Right lobe of liver (tissue), 6 donors: ENCODE measurements at regions not wholly inside any gene's neighbourhood (a gene's known extent, or its start where the extent isn't known, plus 50 kb on each side); places are given as distances from the start of the nearest gene placed in this dataset.
A peak's percentile ranks its signal among the peaks of the same experiment; 100 is the strongest.
"Not testable (repeated sequence)": the region's sequence is repeated elsewhere in the genome, so short reads cannot be mapped to it uniquely, and the experiment has no call there.

ENCODE experiments used
- ATAC-seq, 4 donors: fragments of 200-7000 bp; cut with Tn5 transposase; one replicate each; pipeline ENCODE4 v1.9.1; 2020; ENCODE audit warnings: mild to moderate bottlenecking in 4 of 4, moderate library complexity in 4 of 4
- DNase-seq, 3 donors: peaks; one replicate each; pipeline ENCODE4 v3.0.0-alpha.2; 2020
- H3K27ac ChIP-seq, 3 donors: fragments of 200-600 bp; one replicate each; pipeline ENCODE4 v1.8.0; 2022
- H3K27me3 ChIP-seq, 2 donors: fragments of 200-600 bp; one replicate each; pipeline ENCODE4 v1.8.0; 2022
- H3K36me3 ChIP-seq, 4 donors: fragments of 200-600 bp; sonication (generic) in 1 of 4; one replicate each; pipeline versions ENCODE4 v1.5.1 to v1.8.0; 2017 to 2022; ENCODE audit warnings: control low read depth in 1 of 4
- H3K4me1 ChIP-seq, 4 donors: fragments of 200-600 bp; sonication (generic) in 1 of 4; one replicate each; pipeline versions ENCODE4 v1.5.1 to v1.8.0; 2017 to 2022; ENCODE audit warnings: control low read depth in 1 of 4
- H3K4me3 ChIP-seq, 3 donors: fragments of 200-600 bp; one replicate each; pipeline ENCODE4 v1.8.0; 2022
- H3K9me3 ChIP-seq, 4 donors: fragments of 200-600 bp; sonication (generic) in 1 of 4; one replicate each; pipeline versions ENCODE4 v1.5.1 to v1.8.0; 2017 to 2022; ENCODE audit warnings: control low read depth in 1 of 4
- POLR2A ChIP-seq: fragments of 450-650 bp; IDR thresholded peaks from one replicate; pipeline ENCODE4 v1.6.1; 2017; ENCODE audit warnings: antibody characterized with exemption, mild to moderate bottlenecking
- WGBS: methylation state at CpG from one replicate; pipeline ENCODE4 v1.1.6; 2018; ENCODE audit warnings: low coverage, low lambda C conversion rate; ENCODE audit not compliant: insufficient coverage; ENCODE audit errors: missing lambda C conversion rate; 5-methylcytosine and 5-hydroxymethylcytosine counted together
- intact Hi-C, 2 donors: fragments of 100-400 bp; cut with DNase I; formaldehyde crosslinking; loops; one replicate each; pipeline versions ENCODE4 v1.11.2 to v1.14.1; 2022
- TF ChIP-seq, protein P1 (sequence below), 4 donors: fragments of 200-600 bp in 3 of 4; fragments of 450-650 bp in 1 of 4; IDR thresholded peaks; one replicate each; pipeline versions ENCODE4 v1.5.1 to v1.8.0; 2016 to 2022; ENCODE audit warnings: antibody characterized with exemption in 4 of 4, mild to moderate bottlenecking in 2 of 4
- donor health status: DM: no; HTN: yes; CAD: no.
- donor health status: DM: no; HTN: no; CAD: no.
- donor health status: DM: no; HTN: no; CAD: no.
- donor health status: DM: no; HTN: yes; CAD: no.
- donor health status: DM: no; HTN: yes; CAD: no.

DNA sequence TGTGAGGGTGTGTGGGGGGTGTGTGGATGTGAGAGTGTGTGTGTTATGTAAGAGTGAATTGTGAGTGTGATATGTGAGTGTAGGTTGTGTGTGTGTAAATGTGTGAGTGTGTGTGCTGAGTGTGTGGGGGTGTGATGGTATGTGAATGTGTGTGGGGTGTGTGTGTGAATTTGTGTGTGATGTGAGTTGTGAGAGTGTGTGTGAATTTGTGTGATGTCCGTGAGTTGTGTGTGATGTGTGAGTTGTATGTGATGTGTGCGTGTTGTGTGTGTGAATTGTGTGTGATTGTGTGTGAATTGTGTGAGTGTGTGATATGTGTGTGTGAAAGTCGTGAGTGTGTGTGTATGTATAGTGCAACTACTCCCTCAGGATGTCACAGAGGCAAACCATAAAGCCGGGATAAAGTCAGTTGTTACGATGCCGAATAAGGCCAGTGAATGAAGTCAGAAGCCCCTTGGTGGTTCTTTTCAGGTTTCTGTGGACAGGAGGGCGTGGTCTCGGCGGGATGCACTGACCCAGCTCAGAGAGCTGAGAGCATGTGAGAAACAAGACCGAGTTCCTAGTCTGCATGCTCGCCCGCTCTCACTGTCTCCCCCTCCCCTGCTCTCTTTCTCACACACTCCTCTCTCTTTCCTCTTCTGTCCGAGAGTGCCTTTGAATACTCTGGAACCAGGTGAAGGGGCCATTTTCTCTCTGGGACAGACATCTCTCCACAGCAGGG is 71.8 kb upstream of the MAX start:
- no peak overlapping the region for H3K27ac ChIP-seq
- no peak for DNase-seq
- no peaks in the 10 kb centered on the region for H3K36me3 ChIP-seq
- TF ChIP-seq, protein P1, sequence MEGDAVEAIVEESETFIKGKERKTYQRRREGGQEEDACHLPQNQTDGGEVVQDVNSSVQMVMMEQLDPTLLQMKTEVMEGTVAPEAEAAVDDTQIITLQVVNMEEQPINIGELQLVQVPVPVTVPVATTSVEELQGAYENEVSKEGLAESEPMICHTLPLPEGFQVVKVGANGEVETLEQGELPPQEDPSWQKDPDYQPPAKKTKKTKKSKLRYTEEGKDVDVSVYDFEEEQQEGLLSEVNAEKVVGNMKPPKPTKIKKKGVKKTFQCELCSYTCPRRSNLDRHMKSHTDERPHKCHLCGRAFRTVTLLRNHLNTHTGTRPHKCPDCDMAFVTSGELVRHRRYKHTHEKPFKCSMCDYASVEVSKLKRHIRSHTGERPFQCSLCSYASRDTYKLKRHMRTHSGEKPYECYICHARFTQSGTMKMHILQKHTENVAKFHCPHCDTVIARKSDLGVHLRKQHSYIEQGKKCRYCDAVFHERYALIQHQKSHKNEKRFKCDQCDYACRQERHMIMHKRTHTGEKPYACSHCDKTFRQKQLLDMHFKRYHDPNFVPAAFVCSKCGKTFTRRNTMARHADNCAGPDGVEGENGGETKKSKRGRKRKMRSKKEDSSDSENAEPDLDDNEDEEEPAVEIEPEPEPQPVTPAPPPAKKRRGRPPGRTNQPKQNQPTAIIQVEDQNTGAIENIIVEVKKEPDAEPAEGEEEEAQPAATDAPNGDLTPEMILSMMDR (IDR thresholded peaks at IDR 0.05) = no peak
- no peak for TF ChIP-seq POLR2A
- H3K9me3 ChIP-seq = no peaks in the 10 kb centered on the region
- ATAC-seq = no peak
- H3K4me3 ChIP-seq = no peak overlapping the region
- peaks cover 0 to 4% of the 10 kb centered on the region in 2 donors for H3K27me3 ChIP-seq
- H3K4me1 ChIP-seq = no peaks in the 10 kb centered on the region
- intact Hi-C loops = no loop called here
- 65% methylated on average over 7 of the region's 13 CpGs for WGBS

DNA sequence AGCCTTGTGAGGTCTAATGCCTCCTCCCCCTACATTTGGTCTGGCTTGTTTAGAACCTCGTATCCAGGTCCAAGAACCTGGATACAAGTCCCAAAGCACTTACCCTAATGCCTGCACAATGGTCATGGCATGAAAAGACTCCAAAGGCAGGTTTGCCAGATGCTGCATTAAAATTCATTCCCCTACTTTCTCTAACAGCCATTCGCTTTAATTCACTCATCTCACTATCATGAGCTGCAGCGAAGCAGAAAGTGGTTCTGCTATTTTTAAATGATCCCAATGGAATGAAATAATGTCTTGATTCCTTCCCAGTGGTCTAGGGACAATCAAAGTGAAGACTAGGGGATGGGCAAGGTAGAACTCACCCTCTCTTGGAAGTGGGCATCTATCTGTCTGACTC is 72.5 kb upstream of the MAX start:
- intact Hi-C loops = no loop called here
- peaks cover 0 to 4% of the 10 kb centered on the region in 2 donors for H3K27me3 ChIP-seq
- H3K4me1 ChIP-seq = no peaks in the 10 kb centered on the region
- no peak overlapping the region for H3K27ac ChIP-seq
- ATAC-seq (no peak), DNase-seq (no peak)
- WGBS = 73% methylated on average over 3 of the region's 3 CpGs
- no peak for TF ChIP-seq POLR2A
- TF ChIP-seq, protein P1 (IDR thresholded peaks at IDR 0.05) = no peak
- H3K36me3 ChIP-seq = no peaks in the 10 kb centered on the region
- no peak overlapping the region for H3K4me3 ChIP-seq
- no peaks in the 10 kb centered on the region for H3K9me3 ChIP-seq

DNA sequence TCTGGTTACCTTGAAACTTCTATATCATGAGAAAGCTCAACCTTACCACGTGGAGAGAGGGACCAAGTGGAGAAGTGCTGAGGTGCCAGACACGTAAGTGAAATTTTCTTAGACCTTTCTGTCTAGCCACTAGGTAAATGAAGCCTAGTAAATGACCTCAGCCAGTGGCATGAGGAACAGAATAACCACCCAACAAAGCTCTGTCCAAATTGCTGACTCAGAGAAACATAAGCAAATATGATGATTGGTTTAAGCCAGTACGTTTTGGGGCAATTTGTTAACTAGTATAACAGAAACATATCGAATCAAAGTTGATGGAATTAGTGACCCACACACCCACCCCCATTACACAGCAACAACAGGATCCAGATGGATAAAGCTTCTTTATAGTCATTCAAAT is 75.2 kb upstream of the MAX start:
- intact Hi-C loops = no loop called here
- DNase-seq (no peak), ATAC-seq (no peak)
- Histone ChIP-seq H3K36me3 (no peaks in the 10 kb centered on the region), H3K9me3 (peaks cover 0 to 4% (median 0%) of the 10 kb centered on the region in 4 donors), H3K4me3 (no peak overlapping the region), H3K27ac (no peak overlapping the region), H3K27me3 (no peaks in the 10 kb centered on the region), H3K4me1 (no peaks in the 10 kb centered on the region)
- TF ChIP-seq POLR2A = no peak
- TF ChIP-seq, protein P1 (IDR thresholded peaks at IDR 0.05) = no peak
- WGBS = 46% methylated on average over 4 of the region's 4 CpGs

DNA sequence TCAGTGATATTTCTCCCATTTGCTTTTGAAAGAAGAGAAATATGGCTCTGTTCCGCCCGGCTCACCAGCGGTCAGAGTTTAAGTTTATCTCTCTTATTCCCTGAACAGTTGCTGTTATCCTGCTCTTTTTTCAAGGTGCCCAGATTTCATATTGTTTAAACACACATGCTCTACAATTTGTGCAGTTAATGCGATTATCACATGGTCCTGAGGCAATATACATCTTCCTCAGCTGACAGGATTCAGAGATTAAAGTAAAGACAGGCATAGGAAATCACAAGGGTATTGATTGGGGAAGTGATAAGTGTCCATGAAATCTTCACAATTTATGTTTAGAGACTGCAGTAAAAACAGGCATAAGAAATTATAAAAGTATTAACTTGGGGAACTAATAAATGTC is 76.9 kb upstream of the MAX start:
- H3K4me1 ChIP-seq, H3K9me3 ChIP-seq, H3K36me3 ChIP-seq, ATAC-seq, H3K27me3 ChIP-seq, DNase-seq, intact Hi-C loops, H3K4me3 ChIP-seq, H3K27ac ChIP-seq: not testable (repeated sequence)
- WGBS = 80% methylated on average over 4 of the region's 4 CpGs

DNA sequence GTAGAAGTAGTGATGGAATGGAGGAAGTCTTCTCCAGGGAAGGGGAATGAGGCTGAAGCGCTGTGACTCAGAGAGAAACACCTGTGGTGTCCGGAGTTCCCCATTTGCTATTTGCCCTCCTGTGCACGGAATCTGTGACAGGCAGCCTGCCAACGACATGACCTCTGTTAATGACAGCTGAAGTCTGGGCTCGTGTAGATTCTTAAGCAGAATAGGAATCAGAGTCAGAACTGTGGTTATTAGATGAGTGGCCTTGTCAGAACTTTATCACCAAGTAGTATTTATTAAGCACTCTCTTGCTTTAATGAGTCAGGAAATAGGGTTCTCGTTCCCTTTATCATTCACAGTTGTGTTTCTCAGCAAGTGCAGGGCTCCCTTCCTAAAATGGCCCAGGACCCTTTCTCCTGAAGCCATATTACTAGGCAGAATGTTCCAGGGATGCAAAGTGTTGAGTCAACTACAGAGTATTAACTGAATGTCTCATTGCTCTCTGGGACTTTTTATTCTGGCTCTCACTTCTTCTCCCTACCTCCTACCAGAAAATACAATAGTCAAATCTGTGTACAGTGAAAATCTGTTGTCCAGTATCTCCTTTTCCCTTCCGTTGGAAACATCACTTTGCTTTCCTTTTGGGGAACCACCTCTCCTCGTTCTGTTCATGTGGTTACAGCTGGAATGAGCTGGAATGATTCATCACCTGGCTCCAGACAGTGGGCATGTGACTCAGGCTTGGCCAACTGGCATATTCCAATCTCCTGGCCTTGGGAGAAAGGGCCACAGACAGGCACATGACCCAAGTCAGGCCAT is 77.8 kb upstream of the MAX start:
- Histone ChIP-seq H3K4me3 (no peak overlapping the region), H3K4me1 (no peaks in the 10 kb centered on the region), H3K27ac (no peak overlapping the region), H3K9me3 (peaks cover 0 to 4% (median 0%) of the 10 kb centered on the region in 4 donors), H3K27me3 (no peaks in the 10 kb centered on the region), H3K36me3 (no peaks in the 10 kb centered on the region)
- TF ChIP-seq POLR2A = no peak
- TF ChIP-seq, protein P1 (IDR thresholded peaks at IDR 0.05) = no peak
- intact Hi-C loops = no loop called here
- no peak for DNase-seq
- ATAC-seq = peak in 3 of 4 donors; percentile 28 to 75 (median 48)
- 17% methylated on average over 6 of the region's 8 CpGs for WGBS
